ENCODE measurements at regions not wholly inside any gene's neighbourhood (a gene's known extent, or its start where the extent isn't known, plus 50 kb on each side); places are given as distances from the start of the nearest gene placed in this dataset.

GRCh38 chr13:103443604-103444003 lies 377.4 kb upstream of the SLC10A2 start:
- DNase-seq (ENCODE audit: insufficient read length), result no peak
- TF ChIP-seq POLR2A (IDR thresholded peaks at IDR 0.05; ENCODE audit: low read depth, low read length), result no peak
- no peak for FAIRE-seq

- FAIRE-seq (no peak), DNase-seq (ENCODE audit: insufficient read length) (no peak)
- TF ChIP-seq POLR2AphosphoS5 (IDR thresholded peaks at IDR 0.05; ENCODE audit: low read depth, low read length), result no peak
- TF ChIP-seq TAF1 (IDR thresholded peaks at IDR 0.05; ENCODE audit: borderline replicate concordance, low read depth, low read length), result no peak
- TF ChIP-seq POLR2A (IDR thresholded peaks at IDR 0.05; ENCODE audit: low read depth, low read length), result no peak
Observed at GRCh38 chr13:103437651-103438050, 371.4 kb upstream of the SLC10A2 start.

GRCh38 chr13:103436057-103436654 lies 369.9 kb upstream of the SLC10A2 start:
- no peak for DNase-seq (ENCODE audit: insufficient read length)
- no peak for FAIRE-seq
- TF ChIP-seq TAF1 (IDR thresholded peaks at IDR 0.05; ENCODE audit: borderline replicate concordance, low read depth, low read length) (no peak), POLR2AphosphoS5 (IDR thresholded peaks at IDR 0.05; ENCODE audit: low read depth, low read length) (no peak), POLR2A (IDR thresholded peaks at IDR 0.05; ENCODE audit: low read depth, low read length) (no peak)

- DNase-seq (ENCODE audit: insufficient read length) (no peak), FAIRE-seq (no peak)
- no peak for TF ChIP-seq POLR2AphosphoS5 (IDR thresholded peaks at IDR 0.05; ENCODE audit: low read depth, low read length)
- TF ChIP-seq POLR2A (IDR thresholded peaks at IDR 0.05; ENCODE audit: low read depth, low read length), result no peak
- no peak for TF ChIP-seq TAF1 (IDR thresholded peaks at IDR 0.05; ENCODE audit: borderline replicate concordance, low read depth, low read length)
Observed at GRCh38 chr13:103431856-103432255, 365.6 kb upstream of the SLC10A2 start.

DNA sequence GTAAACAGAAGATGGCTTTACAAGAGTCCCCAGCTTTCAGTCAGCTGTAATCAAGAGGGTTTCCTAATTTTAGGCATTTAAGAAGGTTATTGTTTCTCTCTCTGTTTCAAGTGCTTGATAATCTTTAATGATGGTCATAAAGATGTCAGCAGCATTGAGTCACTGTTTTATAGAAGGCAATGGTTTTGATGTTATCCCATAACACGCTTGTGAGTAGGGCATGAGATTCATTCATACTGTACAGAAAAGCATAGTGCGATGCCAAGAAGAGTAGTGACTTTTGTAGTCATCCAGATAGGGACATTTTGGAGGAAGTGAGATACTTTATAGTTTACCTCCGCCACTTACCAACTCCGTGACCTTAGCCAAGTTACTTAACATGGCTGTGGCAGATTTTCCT lies 364.2 kb upstream of the SLC10A2 start:
- TF ChIP-seq POLR2AphosphoS5 (IDR thresholded peaks at IDR 0.05; ENCODE audit: low read depth, low read length), result no peak
- FAIRE-seq, result no peak
- no peak for DNase-seq (ENCODE audit: insufficient read length)

- FAIRE-seq (no peak), DNase-seq (ENCODE audit: insufficient read length) (no peak)
- TF ChIP-seq POLR2A (IDR thresholded peaks at IDR 0.05; ENCODE audit: low read depth, low read length) (no peak), TAF1 (IDR thresholded peaks at IDR 0.05; ENCODE audit: borderline replicate concordance, low read depth, low read length) (no peak), POLR2AphosphoS5 (IDR thresholded peaks at IDR 0.05; ENCODE audit: low read depth, low read length) (no peak)
Observed at GRCh38 chr13:103410002-103410401, 343.8 kb upstream of the SLC10A2 start.

DNA sequence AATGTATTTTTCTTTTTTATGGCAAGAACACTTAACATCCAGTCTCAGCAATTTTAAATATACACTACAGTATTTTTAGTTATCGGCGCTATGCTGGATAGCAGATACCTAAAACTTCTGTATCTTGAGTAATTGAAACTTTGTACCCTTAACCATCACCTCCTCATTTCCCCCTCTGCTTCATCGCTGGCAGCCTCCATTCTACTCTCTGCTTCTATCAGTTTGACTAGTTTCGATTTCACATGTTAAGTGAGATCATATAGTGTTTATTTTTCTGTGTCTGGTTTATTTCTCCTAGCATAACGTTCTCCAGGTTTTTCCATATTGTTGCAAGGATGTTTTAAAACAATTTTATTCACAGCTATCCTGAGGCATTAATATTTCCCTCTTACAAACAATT lies 340.8 kb upstream of the SLC10A2 start:
- TF ChIP-seq POLR2AphosphoS5 (IDR thresholded peaks at IDR 0.05; ENCODE audit: low read depth, low read length) (no peak), TAF1 (IDR thresholded peaks at IDR 0.05; ENCODE audit: borderline replicate concordance, low read depth, low read length) (no peak), POLR2A (IDR thresholded peaks at IDR 0.05; ENCODE audit: low read depth, low read length) (no peak)
- FAIRE-seq (no peak), DNase-seq (ENCODE audit: insufficient read length) (no peak)

- FAIRE-seq, result no peak
- TF ChIP-seq TAF1 (IDR thresholded peaks at IDR 0.05; ENCODE audit: borderline replicate concordance, low read depth, low read length) (no peak), POLR2A (IDR thresholded peaks at IDR 0.05; ENCODE audit: low read depth, low read length) (no peak), POLR2AphosphoS5 (IDR thresholded peaks at IDR 0.05; ENCODE audit: low read depth, low read length) (no peak)
- DNase-seq (ENCODE audit: insufficient read length), result no peak
Observed at GRCh38 chr13:103405297-103405696, 339.1 kb upstream of the SLC10A2 start.

- FAIRE-seq, result no peak
- no peak for DNase-seq (ENCODE audit: insufficient read length)
- TF ChIP-seq POLR2A (IDR thresholded peaks at IDR 0.05; ENCODE audit: low read depth, low read length) (no peak), TAF1 (IDR thresholded peaks at IDR 0.05; ENCODE audit: borderline replicate concordance, low read depth, low read length) (no peak), POLR2AphosphoS5 (IDR thresholded peaks at IDR 0.05; ENCODE audit: low read depth, low read length) (no peak)
Observed at GRCh38 chr13:103403814-103404213, 337.6 kb upstream of the SLC10A2 start.

DNA sequence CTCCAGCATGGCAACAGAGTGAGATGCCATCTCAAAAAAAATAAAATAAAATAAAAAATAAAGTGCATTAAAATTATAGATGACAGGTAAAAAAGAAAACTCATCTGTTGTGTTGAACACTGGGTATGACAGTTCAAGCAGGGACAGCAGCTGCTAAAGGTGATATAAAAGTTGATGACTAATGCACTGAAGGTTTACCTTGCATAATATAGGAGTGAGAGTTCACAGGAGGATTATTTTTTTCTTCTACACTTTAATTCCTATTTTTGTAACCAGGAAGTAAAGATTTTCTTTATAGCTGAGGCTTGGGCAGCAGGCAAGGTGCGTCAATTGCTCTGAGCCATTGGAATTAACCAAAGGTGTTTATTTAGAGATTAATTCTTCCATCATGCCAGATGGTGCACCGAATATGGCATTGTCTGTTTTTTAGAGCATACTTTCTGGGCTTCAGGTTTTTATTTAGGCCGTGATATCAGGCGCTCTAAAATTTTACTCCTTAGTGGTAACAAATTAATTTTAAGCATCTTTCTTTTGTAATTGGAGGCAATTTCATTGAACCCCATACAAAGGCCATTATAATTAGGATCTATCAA lies 337.0 kb upstream of the SLC10A2 start:
- TF ChIP-seq POLR2AphosphoS5 (IDR thresholded peaks at IDR 0.05; ENCODE audit: low read depth, low read length), result no peak
- no peak for TF ChIP-seq POLR2A (IDR thresholded peaks at IDR 0.05; ENCODE audit: low read depth, low read length)
- TF ChIP-seq TAF1 (IDR thresholded peaks at IDR 0.05; ENCODE audit: borderline replicate concordance, low read depth, low read length), result no peak
- DNase-seq (ENCODE audit: insufficient read length) (no peak), FAIRE-seq (no peak)

DNA sequence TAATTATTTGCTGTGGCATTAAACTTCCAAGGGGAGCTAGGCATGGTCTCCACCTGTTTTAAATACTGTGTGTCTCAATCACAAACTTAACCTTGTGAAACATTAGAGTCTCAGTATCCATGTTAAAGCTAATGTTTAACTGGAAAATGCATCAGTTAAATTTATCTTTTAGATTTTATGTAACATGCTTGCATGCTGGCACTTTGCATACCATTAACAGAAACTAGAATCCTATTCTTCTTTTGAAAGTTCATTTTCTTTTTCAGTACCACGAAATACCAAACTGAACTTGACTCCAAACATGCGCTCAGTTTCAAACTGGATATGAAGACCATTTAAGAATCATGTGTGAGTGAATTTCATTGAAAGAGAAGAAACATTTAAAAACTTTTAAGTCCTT lies 328.9 kb upstream of the SLC10A2 start:
- FAIRE-seq (no peak), DNase-seq (ENCODE audit: insufficient read length) (no peak)
- TF ChIP-seq TAF1 (IDR thresholded peaks at IDR 0.05; ENCODE audit: borderline replicate concordance, low read depth, low read length), result no peak
- TF ChIP-seq POLR2A (IDR thresholded peaks at IDR 0.05; ENCODE audit: low read depth, low read length), result no peak
- no peak for TF ChIP-seq POLR2AphosphoS5 (IDR thresholded peaks at IDR 0.05; ENCODE audit: low read depth, low read length)

- DNase-seq (ENCODE audit: insufficient read length) (no peak), FAIRE-seq (no peak)
- TF ChIP-seq POLR2AphosphoS5 (IDR thresholded peaks at IDR 0.05; ENCODE audit: low read depth, low read length) (no peak), POLR2A (IDR thresholded peaks at IDR 0.05; ENCODE audit: low read depth, low read length) (no peak), TAF1 (IDR thresholded peaks at IDR 0.05; ENCODE audit: borderline replicate concordance, low read depth, low read length) (no peak)
Observed at GRCh38 chr13:103394618-103395017, 328.4 kb upstream of the SLC10A2 start.

GRCh38 chr13:103391936-103392335 lies 325.7 kb upstream of the SLC10A2 start:
- FAIRE-seq, result no peak
- no peak for DNase-seq (ENCODE audit: insufficient read length)
- TF ChIP-seq POLR2A (IDR thresholded peaks at IDR 0.05; ENCODE audit: low read depth, low read length) (no peak), POLR2AphosphoS5 (IDR thresholded peaks at IDR 0.05; ENCODE audit: low read depth, low read length) (no peak), TAF1 (IDR thresholded peaks at IDR 0.05; ENCODE audit: borderline replicate concordance, low read depth, low read length) (no peak)

Data from GM12892 (cell line).